ENCODE measurements at regions not wholly inside any gene's neighbourhood (a gene's known extent, or its start where the extent isn't known, plus 50 kb on each side); places are given as distances from the start of the nearest gene placed in this dataset.

DNA sequence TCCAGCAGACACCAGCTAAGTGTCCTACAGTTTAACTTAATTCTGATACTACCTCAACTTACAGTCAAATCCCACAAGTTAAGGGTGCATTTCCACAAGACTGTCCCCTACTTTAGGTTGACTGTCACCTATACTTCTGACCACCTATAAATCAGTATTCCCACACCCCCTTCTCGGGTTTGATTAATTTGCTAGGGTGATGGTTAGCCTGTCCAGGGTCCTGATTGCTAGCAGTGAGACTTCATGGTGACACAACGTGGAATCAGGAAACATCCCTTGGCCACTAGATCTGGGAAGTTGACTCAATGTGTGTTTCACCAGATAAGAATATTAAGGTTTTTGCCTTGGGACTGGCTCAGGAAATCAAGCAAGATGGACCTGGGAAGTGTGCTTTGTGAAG is 88.4 kb downstream of the OR13A1 start:
- TF ChIP-seq, protein P1, sequence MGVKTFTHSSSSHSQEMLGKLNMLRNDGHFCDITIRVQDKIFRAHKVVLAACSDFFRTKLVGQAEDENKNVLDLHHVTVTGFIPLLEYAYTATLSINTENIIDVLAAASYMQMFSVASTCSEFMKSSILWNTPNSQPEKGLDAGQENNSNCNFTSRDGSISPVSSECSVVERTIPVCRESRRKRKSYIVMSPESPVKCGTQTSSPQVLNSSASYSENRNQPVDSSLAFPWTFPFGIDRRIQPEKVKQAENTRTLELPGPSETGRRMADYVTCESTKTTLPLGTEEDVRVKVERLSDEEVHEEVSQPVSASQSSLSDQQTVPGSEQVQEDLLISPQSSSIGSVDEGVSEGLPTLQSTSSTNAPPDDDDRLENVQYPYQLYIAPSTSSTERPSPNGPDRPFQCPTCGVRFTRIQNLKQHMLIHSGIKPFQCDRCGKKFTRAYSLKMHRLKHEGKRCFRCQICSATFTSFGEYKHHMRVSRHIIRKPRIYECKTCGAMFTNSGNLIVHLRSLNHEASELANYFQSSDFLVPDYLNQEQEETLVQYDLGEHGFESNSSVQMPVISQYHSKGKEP (tag by site-specific recombination; IDR thresholded peaks at IDR 0.05) = no peak
- TF ChIP-seq, protein P2, sequence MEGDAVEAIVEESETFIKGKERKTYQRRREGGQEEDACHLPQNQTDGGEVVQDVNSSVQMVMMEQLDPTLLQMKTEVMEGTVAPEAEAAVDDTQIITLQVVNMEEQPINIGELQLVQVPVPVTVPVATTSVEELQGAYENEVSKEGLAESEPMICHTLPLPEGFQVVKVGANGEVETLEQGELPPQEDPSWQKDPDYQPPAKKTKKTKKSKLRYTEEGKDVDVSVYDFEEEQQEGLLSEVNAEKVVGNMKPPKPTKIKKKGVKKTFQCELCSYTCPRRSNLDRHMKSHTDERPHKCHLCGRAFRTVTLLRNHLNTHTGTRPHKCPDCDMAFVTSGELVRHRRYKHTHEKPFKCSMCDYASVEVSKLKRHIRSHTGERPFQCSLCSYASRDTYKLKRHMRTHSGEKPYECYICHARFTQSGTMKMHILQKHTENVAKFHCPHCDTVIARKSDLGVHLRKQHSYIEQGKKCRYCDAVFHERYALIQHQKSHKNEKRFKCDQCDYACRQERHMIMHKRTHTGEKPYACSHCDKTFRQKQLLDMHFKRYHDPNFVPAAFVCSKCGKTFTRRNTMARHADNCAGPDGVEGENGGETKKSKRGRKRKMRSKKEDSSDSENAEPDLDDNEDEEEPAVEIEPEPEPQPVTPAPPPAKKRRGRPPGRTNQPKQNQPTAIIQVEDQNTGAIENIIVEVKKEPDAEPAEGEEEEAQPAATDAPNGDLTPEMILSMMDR (tag by site-specific recombination; IDR thresholded peaks at IDR 0.05) = no peak
- TF ChIP-seq ZNF596 (tag by site-specific recombination; IDR thresholded peaks at IDR 0.05) = no peak
- TF ChIP-seq ZNF133 (tag by site-specific recombination; IDR thresholded peaks at IDR 0.05) = no peak
- no peak for TF ChIP-seq ZNF335 (tag by site-specific recombination; conservative IDR thresholded peaks at IDR 0.05)
- no peak for TF ChIP-seq ZNF311 (tag by site-specific recombination; IDR thresholded peaks at IDR 0.05; ENCODE audit: borderline replicate concordance)
- TF ChIP-seq, protein P3, sequence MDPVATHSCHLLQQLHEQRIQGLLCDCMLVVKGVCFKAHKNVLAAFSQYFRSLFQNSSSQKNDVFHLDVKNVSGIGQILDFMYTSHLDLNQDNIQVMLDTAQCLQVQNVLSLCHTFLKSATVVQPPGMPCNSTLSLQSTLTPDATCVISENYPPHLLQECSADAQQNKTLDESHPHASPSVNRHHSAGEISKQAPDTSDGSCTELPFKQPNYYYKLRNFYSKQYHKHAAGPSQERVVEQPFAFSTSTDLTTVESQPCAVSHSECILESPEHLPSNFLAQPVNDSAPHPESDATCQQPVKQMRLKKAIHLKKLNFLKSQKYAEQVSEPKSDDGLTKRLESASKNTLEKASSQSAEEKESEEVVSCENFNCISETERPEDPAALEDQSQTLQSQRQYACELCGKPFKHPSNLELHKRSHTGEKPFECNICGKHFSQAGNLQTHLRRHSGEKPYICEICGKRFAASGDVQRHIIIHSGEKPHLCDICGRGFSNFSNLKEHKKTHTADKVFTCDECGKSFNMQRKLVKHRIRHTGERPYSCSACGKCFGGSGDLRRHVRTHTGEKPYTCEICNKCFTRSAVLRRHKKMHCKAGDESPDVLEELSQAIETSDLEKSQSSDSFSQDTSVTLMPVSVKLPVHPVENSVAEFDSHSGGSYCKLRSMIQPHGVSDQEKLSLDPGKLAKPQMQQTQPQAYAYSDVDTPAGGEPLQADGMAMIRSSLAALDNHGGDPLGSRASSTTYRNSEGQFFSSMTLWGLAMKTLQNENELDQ (tag by site-specific recombination; IDR thresholded peaks at IDR 0.05; ENCODE audit: low read depth) = no peak
- no peak for TF ChIP-seq ZNF114 (tag by site-specific recombination; IDR thresholded peaks at IDR 0.05)
- TF ChIP-seq MZF1 (tag by site-specific recombination; IDR thresholded peaks at IDR 0.05; ENCODE audit: borderline replicate concordance) = no peak

Measured in HEK293 (cell line).